LNCAP (cell line): ENCODE measurements at regions not wholly inside any gene's neighbourhood (a gene's known extent, or its start where the extent isn't known, plus 50 kb on each side); places are given as distances from the start of the nearest gene placed in this dataset.

ENCODE experiments used
- CTCF ChIP-seq: fragments of 450-650 bp; IDR thresholded peaks from 2 replicates; pipeline ENCODE4 v1.5.1; 2017; ENCODE audit warnings: mild to moderate bottlenecking

DNA sequence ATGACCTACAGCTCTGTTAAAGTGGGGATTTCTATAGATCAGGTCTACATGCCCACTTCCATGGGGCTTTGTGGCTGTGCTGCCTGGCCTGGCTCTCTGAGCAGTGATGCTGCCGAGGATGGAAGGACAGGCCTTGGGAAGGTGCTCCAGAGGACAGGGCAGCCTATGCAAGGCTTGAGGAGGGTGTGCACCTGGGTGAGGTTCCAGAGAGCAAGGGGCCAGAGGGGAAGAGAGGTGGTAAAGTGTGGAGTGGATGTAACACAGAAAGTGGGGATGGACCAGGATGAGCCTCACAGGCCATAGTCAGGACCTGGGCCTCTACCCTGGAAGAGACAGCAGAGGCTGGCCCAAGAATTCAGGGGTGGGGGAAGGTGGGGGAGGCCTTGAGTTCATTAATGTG, 826.4 kb downstream of the DCDC2C start:
- no peak for TF ChIP-seq CTCF

- TF ChIP-seq CTCF = no peak
Measured at GRCh38 chr2:4530231-4530630, 826.9 kb downstream of the DCDC2C start.

GRCh38 chr2:4533806-4534205, 830.4 kb downstream of the DCDC2C start:
- TF ChIP-seq CTCF = no peak

DNA sequence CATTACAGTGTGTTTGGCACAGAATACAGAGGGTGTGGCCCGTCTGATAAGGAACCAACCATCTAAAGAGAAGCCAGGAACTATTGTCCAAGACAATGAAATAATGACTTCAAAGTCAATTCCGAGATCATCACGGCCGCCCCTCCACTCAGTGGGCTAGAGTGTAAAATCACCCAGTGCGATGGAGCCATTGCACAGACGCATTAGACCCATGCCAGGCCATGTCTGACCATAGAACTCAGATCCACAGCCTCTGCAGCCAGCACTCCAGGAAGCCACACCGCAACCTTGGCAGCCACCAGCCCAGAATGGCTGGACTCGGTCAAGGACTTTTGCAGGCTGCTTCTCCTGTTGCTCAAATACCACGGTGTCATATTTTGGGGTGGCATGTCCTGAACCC, 835.7 kb downstream of the DCDC2C start:
- TF ChIP-seq CTCF = no peak

GRCh38 chr2:4549666-4550210, 846.4 kb downstream of the DCDC2C start:
- TF ChIP-seq CTCF = no peak

DNA sequence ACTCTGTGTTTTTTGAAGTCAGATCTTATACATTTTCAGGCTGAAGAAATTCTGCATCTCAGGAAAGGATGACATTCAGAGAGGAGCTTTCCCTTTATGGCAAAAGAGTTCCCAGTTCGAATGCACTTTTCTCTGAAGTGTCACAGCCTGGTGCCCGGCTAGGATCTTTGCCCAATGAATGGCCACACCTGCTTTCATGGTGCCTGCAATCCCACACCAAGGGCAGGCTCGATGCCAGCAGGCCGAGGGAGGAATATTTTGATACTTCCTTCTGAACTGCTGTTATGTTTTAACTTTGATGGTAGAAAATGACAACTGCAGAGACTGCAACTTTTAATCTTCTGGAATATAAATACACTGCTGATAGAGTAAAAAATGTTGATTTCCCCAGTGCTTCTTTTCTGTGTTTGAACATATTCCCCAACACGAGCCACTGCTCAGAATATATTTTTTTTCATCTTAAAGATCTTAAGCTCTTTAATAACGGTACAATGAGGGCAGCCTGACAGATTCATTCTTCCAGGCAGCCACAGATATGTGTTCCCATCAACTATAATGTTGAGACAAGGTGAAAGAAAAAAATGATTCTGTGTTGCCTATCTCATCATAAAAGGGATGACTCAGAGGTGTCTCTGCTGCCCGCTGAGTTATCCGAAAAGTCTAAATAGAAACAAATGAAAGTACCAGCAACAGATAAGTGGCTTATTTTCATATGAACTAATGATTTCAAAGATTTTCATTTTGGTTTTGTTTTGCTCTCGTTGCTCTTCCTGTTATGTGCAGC, 848.5 kb downstream of the DCDC2C start:
- TF ChIP-seq CTCF = no peak

- TF ChIP-seq CTCF = no peak
Measured at GRCh38 chr2:4553241-4553640, 849.9 kb downstream of the DCDC2C start.
